ENCODE measurements at regions not wholly inside any gene's neighbourhood (a gene's known extent, or its start where the extent isn't known, plus 50 kb on each side); places are given as distances from the start of the nearest gene placed in this dataset.

GRCh38 chr6:25050356-25050755 is 114.6 kb upstream of the RIPOR2 start:
- TF ChIP-seq JUND (IDR thresholded peaks at IDR 0.05; ENCODE audit: low read depth) = no peak
- DNase-seq (ENCODE audit: low read depth in 1 of 2, low spot score in 1 of 2) = no peak
- in situ Hi-C loops (cut with HindIII; ENCODE audit: low pct_unique_long_range_greater_than_20kb, low sequenced_read_pairs) = no loop called here

- DNase-seq (ENCODE audit: low read depth in 1 of 2, low spot score in 1 of 2) = no peak
- TF ChIP-seq JUND (IDR thresholded peaks at IDR 0.05; ENCODE audit: low read depth) = no peak
- in situ Hi-C loops (cut with HindIII; ENCODE audit: low pct_unique_long_range_greater_than_20kb, low sequenced_read_pairs) = no loop called here
Measured at GRCh38 chr6:25051083-25051482, 115.3 kb upstream of the RIPOR2 start.

- in situ Hi-C loops (cut with HindIII; ENCODE audit: low pct_unique_long_range_greater_than_20kb, low sequenced_read_pairs) = no loop called here
- TF ChIP-seq JUND (IDR thresholded peaks at IDR 0.05; ENCODE audit: low read depth) = no peak
- peak in 1 of 2 experiments; percentile 55 for DNase-seq (ENCODE audit: low read depth in 1 of 2, low spot score in 1 of 2)
Measured at GRCh38 chr6:25052181-25052580, 116.4 kb upstream of the RIPOR2 start.

GRCh38 chr6:25053875-25054371 is 118.2 kb upstream of the RIPOR2 start:
- no peak for TF ChIP-seq JUND (IDR thresholded peaks at IDR 0.05; ENCODE audit: low read depth)
- DNase-seq (ENCODE audit: low read depth in 1 of 2, low spot score in 1 of 2) = no peak
- in situ Hi-C loops (cut with HindIII; ENCODE audit: low pct_unique_long_range_greater_than_20kb, low sequenced_read_pairs) = no loop called here

GRCh38 chr6:25054469-25054868 is 118.7 kb upstream of the RIPOR2 start:
- in situ Hi-C loops (cut with HindIII; ENCODE audit: low pct_unique_long_range_greater_than_20kb, low sequenced_read_pairs) = no loop called here
- TF ChIP-seq JUND (IDR thresholded peaks at IDR 0.05; ENCODE audit: low read depth) = no peak
- no peak for DNase-seq (ENCODE audit: low read depth in 1 of 2, low spot score in 1 of 2)

- in situ Hi-C loops (cut with HindIII; ENCODE audit: low pct_unique_long_range_greater_than_20kb, low sequenced_read_pairs) = no loop called here
- DNase-seq (ENCODE audit: low read depth in 1 of 2, low spot score in 1 of 2) = no peak
- TF ChIP-seq JUND (IDR thresholded peaks at IDR 0.05; ENCODE audit: low read depth) = no peak
Measured at GRCh38 chr6:25056130-25056529, 120.4 kb upstream of the RIPOR2 start.

GRCh38 chr6:25057111-25057905 is 121.5 kb upstream of the RIPOR2 start:
- in situ Hi-C loops (cut with HindIII; ENCODE audit: low pct_unique_long_range_greater_than_20kb, low sequenced_read_pairs) = no loop called here
- DNase-seq (ENCODE audit: low read depth in 1 of 2, low spot score in 1 of 2) = no peak

GRCh38 chr6:25058441-25058840 is 122.7 kb upstream of the RIPOR2 start:
- in situ Hi-C loops (cut with HindIII; ENCODE audit: low pct_unique_long_range_greater_than_20kb, low sequenced_read_pairs) = no loop called here
- no peak for DNase-seq (ENCODE audit: low read depth in 1 of 2, low spot score in 1 of 2)
- no peak for TF ChIP-seq JUND (IDR thresholded peaks at IDR 0.05; ENCODE audit: low read depth)

More at GRCh38 chr6:25057111-25057905, 121.5 kb upstream of the RIPOR2 start:
- TF ChIP-seq JUND (IDR thresholded peaks at IDR 0.05; ENCODE audit: low read depth) = no peak

GRCh38 chr6:25058941-25059340 is 123.2 kb upstream of the RIPOR2 start:
- DNase-seq (ENCODE audit: low read depth in 1 of 2, low spot score in 1 of 2) = no peak
- TF ChIP-seq JUND (IDR thresholded peaks at IDR 0.05; ENCODE audit: low read depth) = no peak
- in situ Hi-C loops (cut with HindIII; ENCODE audit: low pct_unique_long_range_greater_than_20kb, low sequenced_read_pairs) = no loop called here

- no peak for TF ChIP-seq JUND (IDR thresholded peaks at IDR 0.05; ENCODE audit: low read depth)
- no peak for DNase-seq (ENCODE audit: low read depth in 1 of 2, low spot score in 1 of 2)
- in situ Hi-C loops (cut with HindIII; ENCODE audit: low pct_unique_long_range_greater_than_20kb, low sequenced_read_pairs) = no loop called here
Measured at GRCh38 chr6:25060522-25060921, 124.8 kb upstream of the RIPOR2 start.

GRCh38 chr6:25061289-25061936 is 125.7 kb upstream of the RIPOR2 start:
- no peak for TF ChIP-seq JUND (IDR thresholded peaks at IDR 0.05; ENCODE audit: low read depth)
- no peak for DNase-seq (ENCODE audit: low read depth in 1 of 2, low spot score in 1 of 2)
- in situ Hi-C loops (cut with HindIII; ENCODE audit: low pct_unique_long_range_greater_than_20kb, low sequenced_read_pairs) = no loop called here

- no peak for DNase-seq (ENCODE audit: low read depth in 1 of 2, low spot score in 1 of 2)
- in situ Hi-C loops (cut with HindIII; ENCODE audit: low pct_unique_long_range_greater_than_20kb, low sequenced_read_pairs) = no loop called here
- no peak for TF ChIP-seq JUND (IDR thresholded peaks at IDR 0.05; ENCODE audit: low read depth)
Measured at GRCh38 chr6:25062070-25062811, 126.5 kb upstream of the RIPOR2 start.

- DNase-seq (ENCODE audit: low read depth in 1 of 2, low spot score in 1 of 2) = no peak
- TF ChIP-seq JUND (IDR thresholded peaks at IDR 0.05; ENCODE audit: low read depth) = no peak
- in situ Hi-C loops (cut with HindIII; ENCODE audit: low pct_unique_long_range_greater_than_20kb, low sequenced_read_pairs) = no loop called here
Measured at GRCh38 chr6:25064006-25064405, 128.2 kb upstream of the RIPOR2 start.

Measured in T47D (cell line).